ENCODE measurements at regions not wholly inside any gene's neighbourhood (a gene's known extent, or its start where the extent isn't known, plus 50 kb on each side); places are given as distances from the start of the nearest gene placed in this dataset.
A peak's percentile ranks its signal among the peaks of the same experiment; 100 is the strongest.

- intact Hi-C loops (cut with micrococcal nuclease) = loop anchor here (2.0 to 10.0 kb wide), 2 partner anchors 78 to 126 kb away; no protein-coding TSS in a partner anchor
- Mint-ChIP-seq H3K9me3 (ENCODE audit: unreplicated experiment) (no peaks in the 10 kb centered on the region), H3K36me3 (ENCODE audit: insufficient read depth, unreplicated experiment) (no peaks in the 10 kb centered on the region), H3K27me3 (ENCODE audit: insufficient read depth, unreplicated experiment) (peaks cover 14% of the 10 kb centered on the region), H3K4me3 (ENCODE audit: unreplicated experiment) (no peak overlapping the region), H3K4me1 (ENCODE audit: insufficient read depth, unreplicated experiment) (peaks cover 11% of the 10 kb centered on the region), H3K27ac (ENCODE audit: low read depth, unreplicated experiment) (no peak overlapping the region)
- no TSS peak for BruUV-seq (replicated peaks)
- POLR2A ChIA-PET = no interaction called here
- DNase-seq (ENCODE audit: unreplicated experiment) = no peak
- no peak for TF ChIP-seq CTCF (IDR thresholded peaks at IDR 0.05; ENCODE audit: unreplicated experiment)
- CTCF ChIA-PET = interaction anchor here (1.9 kb wide), 1 partner anchor 78 kb away, joined by 5 read pairs; no protein-coding TSS in a partner anchor
Observed at GRCh38 chr18:11388755-11389680, 220.4 kb upstream of the SLC35G4 start.

- Mint-ChIP-seq H3K27me3 (ENCODE audit: insufficient read depth, unreplicated experiment) (peaks cover 14% of the 10 kb centered on the region), H3K36me3 (ENCODE audit: insufficient read depth, unreplicated experiment) (no peaks in the 10 kb centered on the region), H3K4me3 (ENCODE audit: unreplicated experiment) (no peak overlapping the region), H3K4me1 (ENCODE audit: insufficient read depth, unreplicated experiment) (peaks cover 6% of the 10 kb centered on the region), H3K27ac (ENCODE audit: low read depth, unreplicated experiment) (no peak overlapping the region), H3K9me3 (ENCODE audit: unreplicated experiment) (no peaks in the 10 kb centered on the region)
- BruUV-seq (replicated peaks) = no TSS peak
- ChIA-PET POLR2A (no interaction called here), CTCF (interaction anchor here (0.5 to 1.9 kb wide), 2 partner anchors 77 to 910 kb away, joined by 4 to 5 read pairs; no protein-coding TSS in a partner anchor)
- TF ChIP-seq CTCF (IDR thresholded peaks at IDR 0.05; ENCODE audit: unreplicated experiment) = peak; percentile 46
- intact Hi-C loops (cut with micrococcal nuclease) = loop anchor here (2.0 to 10.0 kb wide), 2 partner anchors 77 to 127 kb away; no protein-coding TSS in a partner anchor
- DNase-seq (ENCODE audit: unreplicated experiment) = peak; percentile 84
Observed at GRCh38 chr18:11387880-11388279, 221.5 kb upstream of the SLC35G4 start.

- Mint-ChIP-seq H3K27ac (ENCODE audit: low read depth, unreplicated experiment) (no peak overlapping the region), H3K9me3 (ENCODE audit: unreplicated experiment) (no peaks in the 10 kb centered on the region)
Observed at GRCh38 chr18:11383381-11383780, 226.0 kb upstream of the SLC35G4 start.

More at GRCh38 chr18:11383381-11383780, 226.0 kb upstream of the SLC35G4 start:
- no peak overlapping the region for H3K4me3 Mint-ChIP-seq (ENCODE audit: unreplicated experiment)
- BruUV-seq (replicated peaks) = no TSS peak
- CTCF ChIA-PET = no interaction called here
- H3K36me3 Mint-ChIP-seq (ENCODE audit: insufficient read depth, unreplicated experiment) = no peaks in the 10 kb centered on the region
- H3K27me3 Mint-ChIP-seq (ENCODE audit: insufficient read depth, unreplicated experiment) = no peaks in the 10 kb centered on the region
- no peak for DNase-seq (ENCODE audit: unreplicated experiment)
- intact Hi-C loops (cut with micrococcal nuclease) = loop anchor here (10.0 kb wide), 1 partner anchor 131 kb away; no protein-coding TSS in a partner anchor
- peaks cover 6% of the 10 kb centered on the region for H3K4me1 Mint-ChIP-seq (ENCODE audit: insufficient read depth, unreplicated experiment)
- POLR2A ChIA-PET = no interaction called here
- TF ChIP-seq CTCF (IDR thresholded peaks at IDR 0.05; ENCODE audit: unreplicated experiment) = no peak

Measured in MCF 10A (cell line).